B cell (primary cell): ENCODE measurements at regions not wholly inside any gene's neighbourhood (a gene's known extent, or its start where the extent isn't known, plus 50 kb on each side); places are given as distances from the start of the nearest gene placed in this dataset.

Experiments used
- ATAC-seq: fragments of 200-7000 bp; cut with Tn5 transposase; one replicate; pipeline ENCODE4 v1.10.0; 2021; ENCODE audit warnings: low read depth, mild to moderate bottlenecking, moderate number of reproducible peaks, moderate library complexity
- CTCF ChIA-PET: fragments of 350-600 bp; sonication (Branson Sonifier 250); formaldehyde crosslinking; loops from one replicate; lab custom pipeline; 2021; ENCODE audit warnings: antibody characterized with exemption, inconsistent platforms; lab: Charles Lee
- POLR2A ChIA-PET: fragments of 350-600 bp; sonication (Branson Sonifier 250); formaldehyde crosslinking; loops from one replicate; lab custom pipeline; 2021; ENCODE audit warnings: antibody characterized with exemption; lab: Charles Lee
- DNase-seq: peaks from one replicate; pipeline ENCODE4 v3.0.0; 2013
- H2AFZ ChIP-seq: 2 replicates; pipeline ENCODE4 v1.6.1; 2012; ENCODE audit warnings: mild to moderate bottlenecking, low read depth, low read length; ENCODE audit not compliant: insufficient read depth, poor library complexity, severe bottlenecking
- H3K27ac ChIP-seq, 2 donors: 1 replicate in 1 of 2; 2 replicates in 1 of 2; pipeline ENCODE4 v1.5.1; 2012 to 2013; ENCODE audit warnings: low read length in 2 of 2, mild to moderate bottlenecking in 2 of 2, moderate library complexity in 1 of 2
- H3K27me3 ChIP-seq, 4 experiments: fragments of 200-600 bp in 1 of 4; sonication (generic) in 1 of 4; replicated peaks in 1 of 4; 1 replicate in 2 of 4; 2 replicates in 2 of 4; pipeline versions ENCODE4 v1.6.1 to v1.7.0; 2013 to 2016; ENCODE audit warnings: low read length in 3 of 4, mild to moderate bottlenecking in 2 of 4, mixed read lengths in 1 of 4, moderate library complexity in 1 of 4; ENCODE audit not compliant: insufficient read depth in 4 of 4, control insufficient read depth in 3 of 4; ENCODE audit errors: control extremely low read depth in 1 of 4
- H3K36me3 ChIP-seq, 2 experiments: replicated peaks in 1 of 2; 1 replicate in 1 of 2; 2 replicates in 1 of 2; pipeline versions ENCODE4 v1.6.1 to v1.7.1; 2013; ENCODE audit warnings: low read length in 1 of 2; ENCODE audit not compliant: insufficient read depth in 2 of 2, control insufficient read depth in 1 of 2; ENCODE audit errors: control extremely low read depth in 1 of 2, extremely low read depth in 1 of 2
- H3K4me1 ChIP-seq, 2 donors: fragments of 200-600 bp in 1 of 2; sonication (generic) in 1 of 2; 1 replicate in 1 of 2; 2 replicates in 1 of 2; pipeline versions ENCODE4 v1.5.1 to v1.6.1; 2013 to 2017; ENCODE audit warnings: low read length in 2 of 2; ENCODE audit not compliant: control insufficient read depth in 2 of 2, insufficient read depth in 2 of 2
- H3K4me2 ChIP-seq: replicated peaks from 2 replicates; pipeline ENCODE3; 2012; ENCODE audit warnings: mild to moderate bottlenecking, low read depth, low read length; ENCODE audit not compliant: poor library complexity, severe bottlenecking
- H3K4me3 ChIP-seq, 5 experiments: fragments of 200-600 bp in 1 of 5; sonication (generic) in 1 of 5; 1 replicate in 3 of 5; 2 replicates in 2 of 5; pipeline versions ENCODE4 v1.5.1 to v1.7.0; 2011 to 2016; ENCODE audit warnings: low read length in 4 of 5, mild to moderate bottlenecking in 4 of 5, low read depth in 2 of 5, control low read depth in 1 of 5, moderate library complexity in 1 of 5; ENCODE audit not compliant: insufficient read depth in 1 of 5; ENCODE audit errors: control extremely low read depth in 1 of 5, extremely low read depth in 1 of 5
- H3K79me2 ChIP-seq: fragments of 200-600 bp; sonication (generic); one replicate; pipeline ENCODE4 v1.6.0; 2016; ENCODE audit warnings: low read length; ENCODE audit not compliant: control insufficient read depth, insufficient read depth
- H3K9ac ChIP-seq: fragments of 200-600 bp; sonication (generic); 2 replicates; pipeline ENCODE4 v1.6.1; 2017; ENCODE audit warnings: mild to moderate bottlenecking, low read length, moderate library complexity
- H3K9me3 ChIP-seq, 3 donors: one replicate each; pipeline versions ENCODE4 v1.6.1 to v1.7.1; 2013; ENCODE audit warnings: low read length in 2 of 3; ENCODE audit not compliant: control insufficient read depth in 2 of 3, insufficient read depth in 1 of 3; ENCODE audit errors: control extremely low read depth in 1 of 3
- H4K20me1 ChIP-seq: 2 replicates; pipeline ENCODE4 v1.6.0; 2012; ENCODE audit warnings: mild to moderate bottlenecking, low read length; ENCODE audit not compliant: insufficient read depth, control insufficient read depth, poor library complexity, severe bottlenecking
- H3K27ac Mint-ChIP-seq: one replicate; pipeline ENCODE4 v1.8.0; 2021; ENCODE audit warnings: mixed read lengths
- H3K27me3 Mint-ChIP-seq: one replicate; pipeline ENCODE4 v1.8.0; 2021; ENCODE audit warnings: mixed read lengths
- H3K4me1 Mint-ChIP-seq: one replicate; pipeline ENCODE4 v1.8.0; 2021; ENCODE audit warnings: mixed read lengths
- H3K4me3 Mint-ChIP-seq: one replicate; pipeline ENCODE4 v1.8.0; 2021; ENCODE audit warnings: mixed read lengths
- H3K9me3 Mint-ChIP-seq: one replicate; pipeline ENCODE4 v1.8.0; 2022; ENCODE audit warnings: mixed read lengths; ENCODE audit not compliant: insufficient read depth
- EZH2 ChIP-seq: IDR thresholded peaks from 2 replicates; pipeline ENCODE4 v1.6.1; 2012; ENCODE audit warnings: borderline replicate concordance, low read depth, mild to moderate bottlenecking, moderate library complexity, low read length; ENCODE audit not compliant: insufficient read depth, poor library complexity, severe bottlenecking
- WGBS: methylation state at CpG from one replicate; pipeline ENCODE4 v1.1.5; 2013; ENCODE audit warnings: missing lambda C conversion rate; ENCODE audit not compliant: insufficient coverage; 5-methylcytosine and 5-hydroxymethylcytosine counted together
- intact Hi-C: fragments of 100-400 bp; cut with micrococcal nuclease; formaldehyde crosslinking; loops from one replicate; pipeline ENCODE4 v1.10.0; 2022
- TF ChIP-seq, protein P1 (sequence below): fragments of 200-600 bp; IDR thresholded peaks from one replicate; pipeline ENCODE4 v1.8.0; 2022; ENCODE audit warnings: antibody characterized with exemption, mild to moderate bottlenecking

DNA sequence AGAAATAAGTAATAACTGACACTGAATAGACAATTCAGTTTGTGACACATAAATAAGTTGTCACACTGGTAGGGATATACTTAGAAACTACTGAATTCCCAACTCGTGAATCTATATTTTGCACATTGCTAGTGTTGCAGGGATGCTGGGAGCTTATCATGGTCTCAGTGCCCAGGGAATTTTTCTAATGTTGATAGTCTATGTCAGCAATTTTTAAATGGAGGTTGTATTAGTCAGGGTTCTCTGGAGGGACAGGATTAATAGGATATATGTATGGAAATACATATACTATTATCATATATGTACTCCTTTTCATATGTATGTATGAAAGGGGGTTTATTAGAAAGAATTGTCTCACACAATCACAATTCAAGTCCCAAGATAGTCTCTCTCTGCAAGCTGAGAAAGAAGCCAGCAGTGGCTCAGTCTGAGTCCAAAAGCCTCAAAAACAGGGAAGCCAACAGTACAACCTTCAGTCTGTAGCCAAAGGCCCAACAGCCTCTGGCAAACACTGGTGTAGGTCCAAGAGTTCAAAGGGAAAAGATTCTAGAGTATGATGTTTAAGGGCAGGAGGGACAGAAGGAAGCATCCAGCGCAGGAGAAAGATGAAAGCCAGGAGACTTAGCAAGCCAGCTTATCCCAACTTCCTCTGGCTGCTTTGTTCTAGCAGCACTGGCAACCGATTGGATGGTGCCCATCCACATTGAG, 980.9 kb upstream of the GJE1 start:
- Histone ChIP-seq H3K79me2 (no peaks in the 10 kb centered on the region), H3K36me3 (no peaks in the 10 kb centered on the region), H3K9me3 (peaks cover 0 to 3% (median 0%) of the 10 kb centered on the region in 3 donors), H3K9ac (no peak overlapping the region), H3K4me2 (no peak overlapping the region), H4K20me1 (no peaks in the 10 kb centered on the region), H2AFZ (no peak overlapping the region), H3K4me3 (no peak overlapping the region), H3K4me1 (peaks cover 3 to 6% of the 10 kb centered on the region in 2 donors), H3K27me3 (no peaks in the 10 kb centered on the region), H3K27ac (no peak overlapping the region)
- 83% methylated on average over 2 of the region's 3 CpGs for WGBS
- DNase-seq (no peak), ATAC-seq (no peak)
- TF ChIP-seq, protein P1, sequence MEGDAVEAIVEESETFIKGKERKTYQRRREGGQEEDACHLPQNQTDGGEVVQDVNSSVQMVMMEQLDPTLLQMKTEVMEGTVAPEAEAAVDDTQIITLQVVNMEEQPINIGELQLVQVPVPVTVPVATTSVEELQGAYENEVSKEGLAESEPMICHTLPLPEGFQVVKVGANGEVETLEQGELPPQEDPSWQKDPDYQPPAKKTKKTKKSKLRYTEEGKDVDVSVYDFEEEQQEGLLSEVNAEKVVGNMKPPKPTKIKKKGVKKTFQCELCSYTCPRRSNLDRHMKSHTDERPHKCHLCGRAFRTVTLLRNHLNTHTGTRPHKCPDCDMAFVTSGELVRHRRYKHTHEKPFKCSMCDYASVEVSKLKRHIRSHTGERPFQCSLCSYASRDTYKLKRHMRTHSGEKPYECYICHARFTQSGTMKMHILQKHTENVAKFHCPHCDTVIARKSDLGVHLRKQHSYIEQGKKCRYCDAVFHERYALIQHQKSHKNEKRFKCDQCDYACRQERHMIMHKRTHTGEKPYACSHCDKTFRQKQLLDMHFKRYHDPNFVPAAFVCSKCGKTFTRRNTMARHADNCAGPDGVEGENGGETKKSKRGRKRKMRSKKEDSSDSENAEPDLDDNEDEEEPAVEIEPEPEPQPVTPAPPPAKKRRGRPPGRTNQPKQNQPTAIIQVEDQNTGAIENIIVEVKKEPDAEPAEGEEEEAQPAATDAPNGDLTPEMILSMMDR: no peak
- TF ChIP-seq EZH2: no peak
- H3K27me3 Mint-ChIP-seq: no peaks in the 10 kb centered on the region
- ChIA-PET POLR2A (no interaction called here), CTCF (interaction anchor here (1.2 kb wide), 1 partner anchor 264 kb away, joined by 3 read pairs; no protein-coding TSS in a partner anchor)
- peaks cover 7% of the 10 kb centered on the region for H3K4me1 Mint-ChIP-seq
- intact Hi-C loops: no loop called here
- no peaks in the 10 kb centered on the region for H3K9me3 Mint-ChIP-seq
- H3K4me3 Mint-ChIP-seq: no peak overlapping the region
- no peak overlapping the region for H3K27ac Mint-ChIP-seq

GRCh38 chr6:141141870-141142269, 990.9 kb upstream of the GJE1 start:
- Histone ChIP-seq H3K9me3 (no peaks in the 10 kb centered on the region), H3K27ac (no peak overlapping the region), H3K27me3 (no peaks in the 10 kb centered on the region), H2AFZ (no peak overlapping the region), H3K4me3 (no peak overlapping the region), H3K79me2 (no peaks in the 10 kb centered on the region), H3K4me2 (no peak overlapping the region), H3K9ac (no peak overlapping the region), H3K4me1 (no peaks in the 10 kb centered on the region), H4K20me1 (no peaks in the 10 kb centered on the region), H3K36me3 (no peaks in the 10 kb centered on the region)
- intact Hi-C loops: loop anchor here (10.0 kb wide), 1 partner anchor 423 kb away; no protein-coding TSS in a partner anchor
- POLR2A ChIA-PET: no interaction called here
- Mint-ChIP-seq H3K4me1 (no peaks in the 10 kb centered on the region), H3K27ac (no peak overlapping the region), H3K4me3 (no peak overlapping the region), H3K9me3 (no peaks in the 10 kb centered on the region), H3K27me3 (no peaks in the 10 kb centered on the region)
- ATAC-seq (no peak), DNase-seq (no peak)
- no CpG with 5 or more reads among the region's 2 CpGs for WGBS
- CTCF ChIA-PET: no interaction called here
- no peak for TF ChIP-seq EZH2
- TF ChIP-seq, protein P1: no peak
